ENCODE measurements at regions not wholly inside any gene's neighbourhood (a gene's known extent, or its start where the extent isn't known, plus 50 kb on each side); places are given as distances from the start of the nearest gene placed in this dataset.

GRCh38 chr3:31433679-31433992, 99.1 kb upstream of the STT3B start:
- H3K27ac ChIP-seq (ENCODE audit: low read depth in 1 of 2, low read length in 1 of 2): no peak overlapping the region
- H3K27me3 ChIP-seq (ENCODE audit: control insufficient read depth in 2 of 2, insufficient read depth in 1 of 2, low read length in 1 of 2): no peaks in the 10 kb centered on the region
- no peaks in the 10 kb centered on the region for H3K36me3 ChIP-seq (ENCODE audit: control insufficient read depth in 2 of 2, insufficient read depth in 2 of 2, low read length in 1 of 2)
- DNase-seq (ENCODE audit: low read depth in 6 of 9, low spot score in 9 of 9): no peak
- no peak overlapping the region for H3K4me3 ChIP-seq (ENCODE audit: low read length in 2 of 2)
- no peaks in the 10 kb centered on the region for H3K4me1 ChIP-seq (ENCODE audit: control insufficient read depth in 2 of 2, insufficient read depth in 2 of 2, low read length in 2 of 2)
- no peaks in the 10 kb centered on the region for H3K9me3 ChIP-seq (ENCODE audit: control insufficient read depth in 2 of 2, insufficient read depth in 1 of 2, low read length in 1 of 2)

- Histone ChIP-seq H3K27ac (ENCODE audit: low read depth in 1 of 2, low read length in 1 of 2) (no peak overlapping the region), H3K27me3 (ENCODE audit: control insufficient read depth in 2 of 2, insufficient read depth in 1 of 2, low read length in 1 of 2) (no peaks in the 10 kb centered on the region), H3K4me3 (ENCODE audit: low read length in 2 of 2) (no peak overlapping the region), H3K36me3 (ENCODE audit: control insufficient read depth in 2 of 2, insufficient read depth in 2 of 2, low read length in 1 of 2) (no peaks in the 10 kb centered on the region), H3K9me3 (ENCODE audit: control insufficient read depth in 2 of 2, insufficient read depth in 1 of 2, low read length in 1 of 2) (no peaks in the 10 kb centered on the region), H3K4me1 (ENCODE audit: control insufficient read depth in 2 of 2, insufficient read depth in 2 of 2, low read length in 2 of 2) (no peaks in the 10 kb centered on the region)
- no peak for DNase-seq (ENCODE audit: low read depth in 6 of 9, low spot score in 9 of 9)
- 93% methylated on average over 1 of the region's 1 CpG for WGBS
Measured at GRCh38 chr3:31434819-31435218, 97.9 kb upstream of the STT3B start.

GRCh38 chr3:31436830-31437229, 95.9 kb upstream of the STT3B start:
- Histone ChIP-seq H3K9me3 (ENCODE audit: control insufficient read depth in 2 of 2, insufficient read depth in 1 of 2, low read length in 1 of 2) (no peaks in the 10 kb centered on the region), H3K27me3 (ENCODE audit: control insufficient read depth in 2 of 2, insufficient read depth in 1 of 2, low read length in 1 of 2) (no peaks in the 10 kb centered on the region), H3K27ac (ENCODE audit: low read depth in 1 of 2, low read length in 1 of 2) (no peak overlapping the region), H3K36me3 (ENCODE audit: control insufficient read depth in 2 of 2, insufficient read depth in 2 of 2, low read length in 1 of 2) (no peaks in the 10 kb centered on the region), H3K4me3 (ENCODE audit: low read length in 2 of 2) (no peak overlapping the region), H3K4me1 (ENCODE audit: control insufficient read depth in 2 of 2, insufficient read depth in 2 of 2, low read length in 2 of 2) (no peaks in the 10 kb centered on the region)
- no peak for DNase-seq (ENCODE audit: low read depth in 6 of 9, low spot score in 9 of 9)
- WGBS: 93% methylated on average over 1 of the region's 1 CpG

- H3K27me3 ChIP-seq (ENCODE audit: control insufficient read depth in 2 of 2, insufficient read depth in 1 of 2, low read length in 1 of 2): no peaks in the 10 kb centered on the region
- no peak overlapping the region for H3K27ac ChIP-seq (ENCODE audit: low read depth in 1 of 2, low read length in 1 of 2)
- no peaks in the 10 kb centered on the region for H3K9me3 ChIP-seq (ENCODE audit: control insufficient read depth in 2 of 2, insufficient read depth in 1 of 2, low read length in 1 of 2)
- WGBS: 92% methylated on average over 2 of the region's 2 CpGs
- DNase-seq (ENCODE audit: low read depth in 6 of 9, low spot score in 9 of 9): no peak
- no peaks in the 10 kb centered on the region for H3K36me3 ChIP-seq (ENCODE audit: control insufficient read depth in 2 of 2, insufficient read depth in 2 of 2, low read length in 1 of 2)
- no peak overlapping the region for H3K4me3 ChIP-seq (ENCODE audit: low read length in 2 of 2)
- H3K4me1 ChIP-seq (ENCODE audit: control insufficient read depth in 2 of 2, insufficient read depth in 2 of 2, low read length in 2 of 2): no peaks in the 10 kb centered on the region
Measured at GRCh38 chr3:31438742-31439141, 94.0 kb upstream of the STT3B start.

- no peaks in the 10 kb centered on the region for H3K36me3 ChIP-seq (ENCODE audit: control insufficient read depth in 2 of 2, insufficient read depth in 2 of 2, low read length in 1 of 2)
- no peak overlapping the region for H3K27ac ChIP-seq (ENCODE audit: low read depth in 1 of 2, low read length in 1 of 2)
- H3K9me3 ChIP-seq (ENCODE audit: control insufficient read depth in 2 of 2, insufficient read depth in 1 of 2, low read length in 1 of 2): no peaks in the 10 kb centered on the region
- H3K4me1 ChIP-seq (ENCODE audit: control insufficient read depth in 2 of 2, insufficient read depth in 2 of 2, low read length in 2 of 2): peaks cover 0 to 6% of the 10 kb centered on the region in 2 donors
- no peak overlapping the region for H3K4me3 ChIP-seq (ENCODE audit: low read length in 2 of 2)
- 49% methylated on average over 3 of the region's 3 CpGs for WGBS
- no peak for DNase-seq (ENCODE audit: low read depth in 6 of 9, low spot score in 9 of 9)
- H3K27me3 ChIP-seq (ENCODE audit: control insufficient read depth in 2 of 2, insufficient read depth in 1 of 2, low read length in 1 of 2): no peaks in the 10 kb centered on the region
Measured at GRCh38 chr3:31439890-31440750, 92.6 kb upstream of the STT3B start.

GRCh38 chr3:31440878-31441277, 91.8 kb upstream of the STT3B start:
- 62% methylated on average over 1 of the region's 1 CpG for WGBS
- H3K4me3 ChIP-seq (ENCODE audit: low read length in 2 of 2): no peak overlapping the region
- DNase-seq (ENCODE audit: low read depth in 6 of 9, low spot score in 9 of 9): no peak
- no peaks in the 10 kb centered on the region for H3K36me3 ChIP-seq (ENCODE audit: control insufficient read depth in 2 of 2, insufficient read depth in 2 of 2, low read length in 1 of 2)
- no peak overlapping the region for H3K27ac ChIP-seq (ENCODE audit: low read depth in 1 of 2, low read length in 1 of 2)
- no peaks in the 10 kb centered on the region for H3K27me3 ChIP-seq (ENCODE audit: control insufficient read depth in 2 of 2, insufficient read depth in 1 of 2, low read length in 1 of 2)
- H3K4me1 ChIP-seq (ENCODE audit: control insufficient read depth in 2 of 2, insufficient read depth in 2 of 2, low read length in 2 of 2): peaks cover 0 to 6% of the 10 kb centered on the region in 2 donors
- no peaks in the 10 kb centered on the region for H3K9me3 ChIP-seq (ENCODE audit: control insufficient read depth in 2 of 2, insufficient read depth in 1 of 2, low read length in 1 of 2)

GRCh38 chr3:31442755-31443154, 90.0 kb upstream of the STT3B start:
- Histone ChIP-seq H3K4me1 (ENCODE audit: control insufficient read depth in 2 of 2, insufficient read depth in 2 of 2, low read length in 2 of 2) (peaks cover 0 to 8% of the 10 kb centered on the region in 2 donors), H3K27me3 (ENCODE audit: control insufficient read depth in 2 of 2, insufficient read depth in 1 of 2, low read length in 1 of 2) (no peaks in the 10 kb centered on the region), H3K27ac (ENCODE audit: low read depth in 1 of 2, low read length in 1 of 2) (no peak overlapping the region), H3K36me3 (ENCODE audit: control insufficient read depth in 2 of 2, insufficient read depth in 2 of 2, low read length in 1 of 2) (no peaks in the 10 kb centered on the region), H3K4me3 (ENCODE audit: low read length in 2 of 2) (no peak overlapping the region), H3K9me3 (ENCODE audit: control insufficient read depth in 2 of 2, insufficient read depth in 1 of 2, low read length in 1 of 2) (no peaks in the 10 kb centered on the region)
- WGBS: 92% methylated on average over 2 of the region's 2 CpGs
- no peak for DNase-seq (ENCODE audit: low read depth in 6 of 9, low spot score in 9 of 9)

GRCh38 chr3:31444220-31445142, 88.2 kb upstream of the STT3B start:
- Histone ChIP-seq H3K27ac (ENCODE audit: low read depth in 1 of 2, low read length in 1 of 2) (no peak overlapping the region), H3K9me3 (ENCODE audit: control insufficient read depth in 2 of 2, insufficient read depth in 1 of 2, low read length in 1 of 2) (peaks cover 0 to 9% of the 10 kb centered on the region in 2 donors), H3K4me1 (ENCODE audit: control insufficient read depth in 2 of 2, insufficient read depth in 2 of 2, low read length in 2 of 2) (peaks cover 0 to 20% of the 10 kb centered on the region in 2 donors), H3K27me3 (ENCODE audit: control insufficient read depth in 2 of 2, insufficient read depth in 1 of 2, low read length in 1 of 2) (no peaks in the 10 kb centered on the region), H3K36me3 (ENCODE audit: control insufficient read depth in 2 of 2, insufficient read depth in 2 of 2, low read length in 1 of 2) (no peaks in the 10 kb centered on the region), H3K4me3 (ENCODE audit: low read length in 2 of 2) (no peak overlapping the region)
- DNase-seq (ENCODE audit: low read depth in 6 of 9, low spot score in 9 of 9): no peak
- WGBS: 86% methylated on average over 6 of the region's 6 CpGs

- H3K27ac ChIP-seq (ENCODE audit: low read depth in 1 of 2, low read length in 1 of 2): no peak overlapping the region
- no peaks in the 10 kb centered on the region for H3K27me3 ChIP-seq (ENCODE audit: control insufficient read depth in 2 of 2, insufficient read depth in 1 of 2, low read length in 1 of 2)
- H3K4me3 ChIP-seq (ENCODE audit: low read length in 2 of 2): no peak overlapping the region
- peaks cover 0 to 20% of the 10 kb centered on the region in 2 donors for H3K4me1 ChIP-seq (ENCODE audit: control insufficient read depth in 2 of 2, insufficient read depth in 2 of 2, low read length in 2 of 2)
- H3K9me3 ChIP-seq (ENCODE audit: control insufficient read depth in 2 of 2, insufficient read depth in 1 of 2, low read length in 1 of 2): peaks cover 0 to 9% of the 10 kb centered on the region in 2 donors
- DNase-seq (ENCODE audit: low read depth in 6 of 9, low spot score in 9 of 9): no peak
- H3K36me3 ChIP-seq (ENCODE audit: control insufficient read depth in 2 of 2, insufficient read depth in 2 of 2, low read length in 1 of 2): no peaks in the 10 kb centered on the region
- 92% methylated on average over 1 of the region's 1 CpG for WGBS
Measured at GRCh38 chr3:31445701-31446100, 87.0 kb upstream of the STT3B start.
